ENCODE measurements at regions not wholly inside any gene's neighbourhood (a gene's known extent, or its start where the extent isn't known, plus 50 kb on each side); places are given as distances from the start of the nearest gene placed in this dataset.

DNA sequence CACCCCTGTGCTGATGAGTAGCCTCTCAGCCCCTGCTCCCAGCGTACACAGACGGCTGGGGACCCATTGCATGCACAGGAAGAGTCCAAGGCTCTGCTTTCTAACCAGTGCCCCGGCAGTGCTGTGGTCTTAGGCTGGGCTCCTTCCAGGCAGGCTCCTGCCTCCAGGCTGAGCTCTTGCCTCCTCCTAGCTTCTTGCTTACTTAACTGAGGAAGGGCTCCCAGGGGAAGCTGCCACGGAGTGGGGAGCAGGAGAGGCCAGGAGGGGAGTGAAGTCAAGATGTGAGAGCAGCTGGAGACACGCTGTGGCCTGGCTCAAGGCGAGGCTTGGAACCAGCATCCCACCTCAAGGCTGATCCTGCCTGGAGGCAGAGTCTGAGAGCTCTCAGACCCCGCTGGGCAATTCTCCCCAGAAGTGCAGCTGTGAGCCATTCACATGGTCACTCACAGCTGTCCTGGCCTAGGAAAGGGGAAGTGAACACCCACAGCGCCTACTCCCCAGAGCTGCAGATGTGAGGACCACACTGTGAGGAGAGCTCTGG is 141.0 kb downstream of the TBXT start:
- H3K4me1 ChIP-seq (ENCODE audit: control insufficient read depth, insufficient read depth, low read length), result peaks cover 6% of the 10 kb centered on the region
- intact Hi-C loops (cut with micrococcal nuclease; ENCODE audit: unreplicated experiment) (no loop called here), in situ Hi-C loops (cut with HindIII; ENCODE audit: low pct_unique_long_range_greater_than_20kb, low sequenced_read_pairs) (no loop called here)
- no peak for ATAC-seq
- DNase-seq (ENCODE audit: low read depth, low spot score), result no peak
- CTCF ChIA-PET, result interaction anchor here (0.6 kb wide), 1 partner anchor 294 kb away, joined by 3 read pairs; no protein-coding TSS in a partner anchor
- no peak overlapping the region for H3K27ac ChIP-seq (ENCODE audit: low read length)
- H3K27me3 ChIP-seq (ENCODE audit: control insufficient read depth, insufficient read depth, low read length), result no peaks in the 10 kb centered on the region
- H3K9me3 ChIP-seq (ENCODE audit: control insufficient read depth, insufficient read depth, low read depth, low read length), result no peaks in the 10 kb centered on the region
- TF ChIP-seq, protein P1, sequence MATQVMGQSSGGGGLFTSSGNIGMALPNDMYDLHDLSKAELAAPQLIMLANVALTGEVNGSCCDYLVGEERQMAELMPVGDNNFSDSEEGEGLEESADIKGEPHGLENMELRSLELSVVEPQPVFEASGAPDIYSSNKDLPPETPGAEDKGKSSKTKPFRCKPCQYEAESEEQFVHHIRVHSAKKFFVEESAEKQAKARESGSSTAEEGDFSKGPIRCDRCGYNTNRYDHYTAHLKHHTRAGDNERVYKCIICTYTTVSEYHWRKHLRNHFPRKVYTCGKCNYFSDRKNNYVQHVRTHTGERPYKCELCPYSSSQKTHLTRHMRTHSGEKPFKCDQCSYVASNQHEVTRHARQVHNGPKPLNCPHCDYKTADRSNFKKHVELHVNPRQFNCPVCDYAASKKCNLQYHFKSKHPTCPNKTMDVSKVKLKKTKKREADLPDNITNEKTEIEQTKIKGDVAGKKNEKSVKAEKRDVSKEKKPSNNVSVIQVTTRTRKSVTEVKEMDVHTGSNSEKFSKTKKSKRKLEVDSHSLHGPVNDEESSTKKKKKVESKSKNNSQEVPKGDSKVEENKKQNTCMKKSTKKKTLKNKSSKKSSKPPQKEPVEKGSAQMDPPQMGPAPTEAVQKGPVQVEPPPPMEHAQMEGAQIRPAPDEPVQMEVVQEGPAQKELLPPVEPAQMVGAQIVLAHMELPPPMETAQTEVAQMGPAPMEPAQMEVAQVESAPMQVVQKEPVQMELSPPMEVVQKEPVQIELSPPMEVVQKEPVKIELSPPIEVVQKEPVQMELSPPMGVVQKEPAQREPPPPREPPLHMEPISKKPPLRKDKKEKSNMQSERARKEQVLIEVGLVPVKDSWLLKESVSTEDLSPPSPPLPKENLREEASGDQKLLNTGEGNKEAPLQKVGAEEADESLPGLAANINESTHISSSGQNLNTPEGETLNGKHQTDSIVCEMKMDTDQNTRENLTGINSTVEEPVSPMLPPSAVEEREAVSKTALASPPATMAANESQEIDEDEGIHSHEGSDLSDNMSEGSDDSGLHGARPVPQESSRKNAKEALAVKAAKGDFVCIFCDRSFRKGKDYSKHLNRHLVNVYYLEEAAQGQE (IDR thresholded peaks at IDR 0.05; ENCODE audit: insufficient read depth in 1 of 2, low read depth in 2 of 2, low read length in 1 of 2), result no peak
- TF ChIP-seq POLR2AphosphoS5 (IDR thresholded peaks at IDR 0.05; ENCODE audit: low read depth, low read length) (no peak), TCF7L2 (IDR thresholded peaks at IDR 0.05; ENCODE audit: low read depth, low read length) (no peak), SIN3A (IDR thresholded peaks at IDR 0.05; ENCODE audit: borderline replicate concordance, insufficient read depth, low read depth, low read length) (no peak)
- TF ChIP-seq, protein P2, sequence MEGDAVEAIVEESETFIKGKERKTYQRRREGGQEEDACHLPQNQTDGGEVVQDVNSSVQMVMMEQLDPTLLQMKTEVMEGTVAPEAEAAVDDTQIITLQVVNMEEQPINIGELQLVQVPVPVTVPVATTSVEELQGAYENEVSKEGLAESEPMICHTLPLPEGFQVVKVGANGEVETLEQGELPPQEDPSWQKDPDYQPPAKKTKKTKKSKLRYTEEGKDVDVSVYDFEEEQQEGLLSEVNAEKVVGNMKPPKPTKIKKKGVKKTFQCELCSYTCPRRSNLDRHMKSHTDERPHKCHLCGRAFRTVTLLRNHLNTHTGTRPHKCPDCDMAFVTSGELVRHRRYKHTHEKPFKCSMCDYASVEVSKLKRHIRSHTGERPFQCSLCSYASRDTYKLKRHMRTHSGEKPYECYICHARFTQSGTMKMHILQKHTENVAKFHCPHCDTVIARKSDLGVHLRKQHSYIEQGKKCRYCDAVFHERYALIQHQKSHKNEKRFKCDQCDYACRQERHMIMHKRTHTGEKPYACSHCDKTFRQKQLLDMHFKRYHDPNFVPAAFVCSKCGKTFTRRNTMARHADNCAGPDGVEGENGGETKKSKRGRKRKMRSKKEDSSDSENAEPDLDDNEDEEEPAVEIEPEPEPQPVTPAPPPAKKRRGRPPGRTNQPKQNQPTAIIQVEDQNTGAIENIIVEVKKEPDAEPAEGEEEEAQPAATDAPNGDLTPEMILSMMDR (IDR thresholded peaks at IDR 0.05), result no peak
- H3K4me3 ChIP-seq (ENCODE audit: low read depth in 2 of 2, low read length in 2 of 2), result no peak overlapping the region
- H3K36me3 ChIP-seq (ENCODE audit: control insufficient read depth, insufficient read depth, low read length), result no peaks in the 10 kb centered on the region; the same call in 1 of the 2 replicates
- BruUV-seq (replicated peaks), result no TSS peak
- POLR2A ChIA-PET, result interaction anchor here (0.6 kb wide), 2 partner anchors 22 to 57 kb away, joined by 3 to 10 read pairs; no protein-coding TSS in a partner anchor

DNA sequence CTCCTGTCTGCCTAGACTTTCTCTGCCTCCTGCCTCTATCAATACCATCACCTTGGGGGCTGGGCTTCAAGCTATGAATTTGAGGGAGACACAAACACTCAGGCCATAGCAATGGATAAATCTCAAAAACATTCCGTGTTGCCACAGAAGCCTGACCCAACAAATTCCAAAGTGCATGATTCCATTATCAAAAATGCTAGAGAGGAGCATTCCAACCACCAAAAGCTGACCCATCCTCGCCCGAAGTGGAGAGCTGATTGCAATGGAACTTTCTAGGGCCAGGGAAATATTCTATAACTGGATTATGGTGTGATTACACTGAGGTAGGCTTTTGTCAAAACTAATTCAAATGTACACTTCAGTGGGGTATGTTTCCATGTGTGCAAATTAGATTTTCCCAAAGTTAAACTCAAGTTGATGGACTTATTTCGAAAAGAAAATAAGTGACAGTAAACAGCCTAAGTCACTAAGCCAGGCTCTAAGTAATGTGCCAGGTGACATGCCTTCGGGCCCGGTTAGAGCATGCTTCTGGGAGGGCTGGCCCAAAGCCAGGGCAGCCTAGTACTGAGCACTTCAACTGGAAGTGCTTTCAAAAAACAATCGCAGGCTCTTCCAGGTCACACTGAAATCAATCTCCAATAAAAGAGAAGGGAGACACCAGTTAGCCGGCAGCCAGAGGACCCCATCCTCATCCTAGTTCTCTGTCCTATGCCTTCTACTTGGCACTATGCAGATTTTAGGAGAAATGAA is 142.3 kb downstream of the TBXT start:
- in situ Hi-C loops (cut with HindIII; ENCODE audit: low pct_unique_long_range_greater_than_20kb, low sequenced_read_pairs) (no loop called here), intact Hi-C loops (cut with micrococcal nuclease; ENCODE audit: unreplicated experiment) (no loop called here)
- no peaks in the 10 kb centered on the region for H3K27me3 ChIP-seq (ENCODE audit: control insufficient read depth, insufficient read depth, low read length)
- ChIA-PET POLR2A (no interaction called here), CTCF (no interaction called here)
- TF ChIP-seq POLR2AphosphoS5 (IDR thresholded peaks at IDR 0.05; ENCODE audit: low read depth, low read length) (no peak), TCF7L2 (IDR thresholded peaks at IDR 0.05; ENCODE audit: low read depth, low read length) (no peak), SIN3A (IDR thresholded peaks at IDR 0.05; ENCODE audit: borderline replicate concordance, insufficient read depth, low read depth, low read length) (no peak)
- TF ChIP-seq, protein P2 (IDR thresholded peaks at IDR 0.05), result no peak
- TF ChIP-seq, protein P1 (IDR thresholded peaks at IDR 0.05; ENCODE audit: insufficient read depth in 1 of 2, low read depth in 2 of 2, low read length in 1 of 2), result no peak
- H3K36me3 ChIP-seq (ENCODE audit: control insufficient read depth, insufficient read depth, low read length), result no peaks in the 10 kb centered on the region; the same call in 1 of the 2 replicates
- H3K4me3 ChIP-seq (ENCODE audit: low read depth in 2 of 2, low read length in 2 of 2), result no peak overlapping the region
- H3K27ac ChIP-seq (ENCODE audit: low read length), result no peak overlapping the region
- DNase-seq (ENCODE audit: low read depth, low spot score) (no peak), ATAC-seq (no peak)
- H3K4me1 ChIP-seq (ENCODE audit: control insufficient read depth, insufficient read depth, low read length), result peaks cover 6% of the 10 kb centered on the region
- BruUV-seq (replicated peaks), result no TSS peak
- H3K9me3 ChIP-seq (ENCODE audit: control insufficient read depth, insufficient read depth, low read depth, low read length), result no peaks in the 10 kb centered on the region

Data from Panc1 (cell line).